Stimulated activated naive CD4-positive, alpha-beta T cell (primary cell): ENCODE measurements at regions not wholly inside any gene's neighbourhood (a gene's known extent, or its start where the extent isn't known, plus 50 kb on each side); places are given as distances from the start of the nearest gene placed in this dataset.

Experiments
- DNase-seq, 6 experiments: peaks; one replicate each; lab custom pipeline; 2025; lab: John Stamatoyannopoulos, UW

- no peak for DNase-seq
These were observed 94.6 kb upstream of the AKT3 start for GRCh38 chr1:243944429-243945160.

GRCh38 chr1:243943671-243944428 lies 93.8 kb upstream of the AKT3 start:
- no peak for DNase-seq

DNA sequence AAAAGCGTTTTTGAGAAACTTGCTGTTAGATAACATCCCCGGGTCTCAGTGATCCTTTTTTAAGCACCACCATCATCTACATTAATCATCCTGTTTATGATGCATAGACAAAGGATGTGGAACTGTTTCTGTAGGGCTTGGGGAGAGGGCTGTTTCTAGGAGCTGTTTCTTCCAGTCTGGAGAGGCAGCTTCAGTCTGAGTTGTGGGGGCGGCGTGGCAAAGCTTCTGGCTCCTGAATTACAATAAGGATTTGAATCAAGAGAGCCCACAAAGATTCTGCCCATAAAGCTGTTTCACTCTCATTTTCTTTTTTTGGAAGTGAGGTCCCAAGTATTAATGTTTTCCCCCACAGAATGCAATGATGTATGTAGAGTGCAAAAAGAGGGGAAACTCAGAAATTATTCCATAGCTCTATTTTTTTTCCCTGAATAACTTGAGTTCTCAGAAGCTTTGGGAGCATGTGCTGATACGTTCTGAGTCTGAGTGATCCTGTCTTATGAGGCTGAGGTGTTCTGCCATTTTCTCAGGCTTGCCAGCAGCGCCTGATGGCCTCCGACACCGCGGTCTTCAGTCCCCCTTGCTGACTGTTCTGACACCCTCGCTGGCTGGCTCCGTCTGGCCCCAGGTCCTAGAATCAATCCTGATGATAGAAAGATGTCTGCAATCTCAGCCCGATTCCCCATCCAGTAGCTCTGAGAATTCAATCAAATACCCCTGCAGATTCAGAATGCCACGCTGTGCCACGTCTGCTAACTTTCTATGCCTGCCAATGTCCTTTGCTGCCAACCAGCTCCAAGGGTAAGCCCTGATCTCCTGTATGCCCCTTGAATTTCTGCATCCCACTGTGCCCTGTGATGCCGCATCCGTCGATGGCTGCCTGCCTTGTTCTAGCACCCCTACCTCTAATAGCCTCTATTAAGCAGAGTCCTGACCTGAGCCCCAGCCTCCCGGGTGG lies 92.4 kb upstream of the AKT3 start:
- DNase-seq = no peak

- DNase-seq = no peak
These were observed 90.4 kb upstream of the AKT3 start for GRCh38 chr1:243940451-243940850.

GRCh38 chr1:243939167-243939848 lies 89.3 kb upstream of the AKT3 start:
- no peak for DNase-seq

DNA sequence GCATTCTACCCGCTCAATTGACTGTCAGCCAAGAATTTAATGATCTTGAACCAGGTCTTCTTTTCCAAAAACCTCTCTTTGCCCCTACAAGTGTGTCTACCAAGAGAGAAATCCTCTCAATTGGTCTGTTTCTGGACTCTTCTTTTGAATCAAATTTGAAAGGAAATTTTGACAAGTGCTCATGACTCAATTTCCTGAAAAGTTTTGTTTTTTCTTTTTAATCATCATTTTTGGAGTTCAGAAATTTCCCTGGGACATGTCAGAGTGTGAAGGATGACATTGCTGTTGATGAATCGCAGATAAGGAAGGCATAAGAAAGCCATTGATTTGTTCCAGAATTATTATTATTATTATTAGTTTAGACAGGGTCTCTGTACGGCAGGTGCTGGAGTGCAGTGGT lies 88.2 kb upstream of the AKT3 start:
- no peak for DNase-seq

GRCh38 chr1:243933495-243933894 lies 83.5 kb upstream of the AKT3 start:
- no peak for DNase-seq

DNA sequence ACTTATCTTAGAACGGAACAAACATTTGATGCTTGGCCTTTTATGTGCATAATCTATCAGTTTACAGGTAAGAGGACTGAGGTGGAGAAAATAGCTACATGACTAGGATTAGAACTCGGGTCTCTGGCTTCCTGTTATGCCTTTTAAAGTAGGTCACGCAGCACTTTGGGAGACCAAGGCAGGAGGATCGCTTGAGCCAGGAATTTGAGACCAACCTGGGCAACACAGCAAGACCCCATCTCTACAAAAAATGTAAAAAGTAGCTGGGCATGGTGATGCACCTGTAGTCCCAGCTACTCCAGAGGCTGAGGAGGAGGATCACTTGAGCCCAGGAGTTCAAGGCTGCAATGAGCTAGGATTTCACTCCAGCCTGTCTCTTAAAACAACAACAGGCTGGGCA lies 81.9 kb upstream of the AKT3 start:
- DNase-seq = no peak

DNA sequence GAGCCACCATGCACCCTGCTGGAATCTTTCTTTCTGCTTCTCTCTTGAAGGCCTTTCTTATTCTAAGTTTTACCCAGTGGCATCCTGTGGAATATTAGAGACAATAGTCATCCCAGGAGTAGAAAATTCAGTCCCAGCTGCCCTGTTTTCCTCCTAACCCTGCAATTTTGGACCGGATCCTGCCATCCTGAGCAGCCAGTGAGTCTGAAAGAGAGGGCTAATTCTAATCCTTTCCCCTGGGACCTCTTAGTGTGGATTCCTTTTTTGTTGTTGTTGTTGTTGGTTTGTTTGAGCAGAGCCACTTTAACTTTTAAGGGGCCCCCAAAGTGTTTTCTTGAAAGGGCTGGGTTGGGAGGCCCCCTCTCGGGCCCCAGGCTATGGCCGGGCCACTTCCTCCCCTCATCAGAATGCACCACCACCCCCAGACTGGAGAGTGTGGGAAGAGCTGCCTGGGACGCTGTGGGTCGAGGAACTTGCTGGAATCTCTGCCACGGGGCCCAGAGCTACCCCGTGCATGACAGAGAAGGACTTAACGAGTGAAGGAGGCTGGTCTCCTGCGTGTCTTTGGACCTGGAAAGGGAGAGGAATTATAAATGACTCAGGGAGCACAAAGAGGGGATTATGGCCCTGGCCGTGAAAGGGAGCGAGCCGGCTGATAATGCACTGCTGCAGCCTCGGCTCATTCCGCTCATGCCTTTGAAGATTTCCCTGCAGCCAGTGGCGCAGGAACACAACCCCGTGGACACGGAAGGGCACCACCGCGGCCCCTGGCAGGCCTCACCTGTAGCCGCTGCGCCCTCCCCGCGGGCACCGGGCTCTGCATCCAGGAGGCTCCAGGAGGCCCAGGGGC lies 81.0 kb upstream of the AKT3 start:
- DNase-seq = no peak

GRCh38 chr1:243927381-243927780 lies 77.3 kb upstream of the AKT3 start:
- DNase-seq = no peak

GRCh38 chr1:243926803-243927245 lies 76.8 kb upstream of the AKT3 start:
- no peak for DNase-seq

GRCh38 chr1:243926299-243926698 lies 76.3 kb upstream of the AKT3 start:
- no peak for DNase-seq

- DNase-seq = no peak
These were observed 74.7 kb upstream of the AKT3 start for GRCh38 chr1:243924588-243925349.

- no peak for DNase-seq
These were observed 74.1 kb upstream of the AKT3 start for GRCh38 chr1:243924188-243924587.

- DNase-seq = no peak
These were observed 73.5 kb upstream of the AKT3 start for GRCh38 chr1:243923292-243924171.

GRCh38 chr1:243921111-243921510 lies 71.1 kb upstream of the AKT3 start:
- DNase-seq = no peak

- no peak for DNase-seq
These were observed 68.0 kb upstream of the AKT3 start for GRCh38 chr1:243917863-243918565.

DNA sequence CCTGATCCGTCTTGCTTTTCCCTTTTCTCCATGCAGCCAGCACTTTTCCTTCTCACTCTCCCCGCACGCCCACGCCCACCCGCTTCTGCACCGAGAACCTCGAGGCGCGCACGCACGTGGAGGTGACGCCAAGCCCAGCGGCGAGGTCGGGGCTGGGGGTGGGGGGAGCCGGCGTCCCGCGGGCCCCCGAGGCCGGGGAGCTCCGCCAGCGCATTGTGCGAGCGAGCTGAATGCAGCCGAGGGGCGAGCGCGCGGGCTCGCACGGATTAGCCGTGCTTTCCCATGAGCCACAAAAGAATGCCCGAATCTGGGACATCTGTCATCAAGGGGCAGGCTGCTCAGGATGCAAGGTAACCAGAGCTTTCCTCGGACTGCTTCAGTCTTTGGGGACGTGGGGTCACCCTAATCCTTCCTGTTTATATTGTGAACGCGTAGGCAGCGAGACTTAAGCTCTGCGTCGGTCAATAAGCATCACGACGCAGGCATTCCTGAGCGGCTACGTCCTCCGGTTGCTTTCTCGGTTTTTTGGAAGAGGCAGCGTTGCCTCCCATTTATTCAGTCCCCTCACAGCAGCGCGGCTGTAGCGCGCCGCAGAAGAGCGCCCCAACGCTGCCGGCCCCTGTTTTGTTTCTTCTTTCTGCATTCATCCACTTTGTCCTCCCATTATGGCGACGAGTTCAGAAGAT lies 67.3 kb upstream of the AKT3 start:
- peak in 2 of 6 experiments; percentile 11 to 31 for DNase-seq
